Karpas-422 (cell line): ENCODE measurements at regions not wholly inside any gene's neighbourhood (a gene's known extent, or its start where the extent isn't known, plus 50 kb on each side); places are given as distances from the start of the nearest gene placed in this dataset.

Experiments
- DNase-seq: peaks from one replicate; pipeline ENCODE4 v3.0.0-alpha.2; 2015
- H2AFZ ChIP-seq: fragments of 200-600 bp; sonication (generic); 2 replicates; pipeline ENCODE4 v1.6.1; 2014; ENCODE audit warnings: antibody characterized with exemption, low read length, mixed read lengths
- H3K27ac ChIP-seq: fragments of 200-600 bp; sonication (generic); 2 replicates; pipeline ENCODE4 v1.5.1; 2014; ENCODE audit warnings: mild to moderate bottlenecking, low read length, moderate library complexity
- H3K27me3 ChIP-seq: fragments of 200-600 bp; sonication (generic); 2 replicates; pipeline ENCODE4 v1.6.1; 2014; ENCODE audit warnings: low read length, mixed read lengths
- H3K36me3 ChIP-seq: fragments of 200-600 bp; sonication (generic); 2 replicates; pipeline ENCODE4 v1.6.1; 2014; ENCODE audit warnings: low read length, mixed read lengths; ENCODE audit not compliant: insufficient read depth
- H3K4me1 ChIP-seq: fragments of 200-600 bp; sonication (generic); 2 replicates; pipeline ENCODE4 v1.6.1; 2014; ENCODE audit warnings: mild to moderate bottlenecking, low read length, mixed read lengths
- H3K4me2 ChIP-seq: fragments of 200-600 bp; sonication (generic); 2 replicates; pipeline ENCODE4 v1.6.1; 2014; ENCODE audit warnings: low read length, low read depth, mild to moderate bottlenecking; ENCODE audit not compliant: poor library complexity, severe bottlenecking
- H3K4me3 ChIP-seq: fragments of 200-600 bp; sonication (generic); 2 replicates; pipeline ENCODE4 v1.5.1; 2014; ENCODE audit warnings: mild to moderate bottlenecking, antibody characterized with exemption, low read length, mixed read lengths
- H3K79me2 ChIP-seq: fragments of 200-600 bp; sonication (generic); 2 replicates; pipeline ENCODE4 v1.6.1; 2014; ENCODE audit warnings: mild to moderate bottlenecking, low read length, mixed read lengths
- H3K9ac ChIP-seq: fragments of 200-600 bp; sonication (generic); 2 replicates; pipeline ENCODE4 v1.6.0; 2014; ENCODE audit warnings: low read length
- H3K9me2 ChIP-seq: fragments of 200-600 bp; sonication (generic), shearing (Covaris generic); replicated peaks from 2 replicates; pipeline ENCODE4 v1.6.0; 2014; ENCODE audit warnings: mild to moderate bottlenecking, low read length, moderate library complexity; ENCODE audit not compliant: insufficient read depth
- H3K9me3 ChIP-seq: fragments of 300-700, 200-600 bp; sonication (generic); 2 replicates; pipeline ENCODE4 v1.6.1; 2014; ENCODE audit warnings: low read length, mixed read lengths
- H4K20me1 ChIP-seq: fragments of 200-600 bp; sonication (generic); 2 replicates; pipeline ENCODE4 v1.6.1; 2014; ENCODE audit warnings: mild to moderate bottlenecking, antibody characterized with exemption, low read length, low read depth; ENCODE audit not compliant: insufficient read depth

DNA sequence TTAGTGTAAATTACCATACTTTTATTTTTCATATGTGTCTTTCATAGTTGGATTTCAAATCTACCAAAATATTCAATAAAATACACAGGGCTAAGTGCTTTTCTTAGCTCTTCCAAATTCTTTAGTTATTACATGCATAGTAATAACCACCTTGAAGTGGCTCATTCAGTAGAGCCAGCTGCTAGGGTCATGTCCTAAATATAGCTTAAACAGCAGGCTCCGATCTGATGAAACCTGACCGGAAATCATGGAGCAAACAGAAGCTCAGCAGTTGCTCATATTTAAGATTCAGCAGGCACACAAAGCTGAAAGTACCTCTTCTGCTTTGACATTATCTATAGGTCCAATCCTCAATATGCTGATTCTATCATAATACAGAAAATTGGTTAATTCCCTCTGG is 1470.4 kb downstream of the ADGRL3 start:
- Histone ChIP-seq H3K9me2 (no peaks in the 10 kb centered on the region), H3K36me3 (no peaks in the 10 kb centered on the region)

GRCh38 chr4:62661821-62662220 is 1461.7 kb downstream of the ADGRL3 start:
- DNase-seq, result no peak
- no peaks in the 10 kb centered on the region for H3K9me2 ChIP-seq

More for the DNA sequence above, 1470.4 kb downstream of the ADGRL3 start:
- H3K4me1 ChIP-seq, result no peaks in the 10 kb centered on the region
- H3K27me3 ChIP-seq, result no peaks in the 10 kb centered on the region
- no peaks in the 10 kb centered on the region for H3K79me2 ChIP-seq
- H3K9me3 ChIP-seq, result peaks cover 15% of the 10 kb centered on the region; the same call in 1 of the 2 replicates
- H2AFZ ChIP-seq, result no peak overlapping the region
- no peak overlapping the region for H3K4me3 ChIP-seq
- no peak overlapping the region for H3K27ac ChIP-seq
- H4K20me1 ChIP-seq, result no peaks in the 10 kb centered on the region
- no peak overlapping the region for H3K4me2 ChIP-seq
- H3K9ac ChIP-seq, result no peak overlapping the region
- no peak for DNase-seq

GRCh38 chr4:62656006-62656405 is 1455.9 kb downstream of the ADGRL3 start:
- Histone ChIP-seq H3K36me3 (no peaks in the 10 kb centered on the region), H3K79me2 (no peaks in the 10 kb centered on the region), H3K27me3 (no peaks in the 10 kb centered on the region), H3K4me2 (no peak overlapping the region), H4K20me1 (no peaks in the 10 kb centered on the region), H3K27ac (no peak overlapping the region), H2AFZ (no peak overlapping the region), H3K9me2 (no peaks in the 10 kb centered on the region), H3K9ac (no peak overlapping the region), H3K4me1 (no peaks in the 10 kb centered on the region), H3K4me3 (no peak overlapping the region), H3K9me3 (peaks cover 18% of the 10 kb centered on the region)
- DNase-seq, result no peak

More at GRCh38 chr4:62661821-62662220, 1461.7 kb downstream of the ADGRL3 start:
- H4K20me1 ChIP-seq, result no peaks in the 10 kb centered on the region
- H2AFZ ChIP-seq, result no peak overlapping the region
- H3K4me2 ChIP-seq, result no peak overlapping the region
- no peak overlapping the region for H3K4me3 ChIP-seq
- H3K4me1 ChIP-seq, result no peaks in the 10 kb centered on the region
- H3K27me3 ChIP-seq, result no peaks in the 10 kb centered on the region
- no peak overlapping the region for H3K27ac ChIP-seq
- no peak overlapping the region for H3K9ac ChIP-seq
- no peaks in the 10 kb centered on the region for H3K36me3 ChIP-seq
- H3K9me3 ChIP-seq, result peaks cover 40% of the 10 kb centered on the region; the same call in 1 of the 2 replicates
- no peaks in the 10 kb centered on the region for H3K79me2 ChIP-seq

DNA sequence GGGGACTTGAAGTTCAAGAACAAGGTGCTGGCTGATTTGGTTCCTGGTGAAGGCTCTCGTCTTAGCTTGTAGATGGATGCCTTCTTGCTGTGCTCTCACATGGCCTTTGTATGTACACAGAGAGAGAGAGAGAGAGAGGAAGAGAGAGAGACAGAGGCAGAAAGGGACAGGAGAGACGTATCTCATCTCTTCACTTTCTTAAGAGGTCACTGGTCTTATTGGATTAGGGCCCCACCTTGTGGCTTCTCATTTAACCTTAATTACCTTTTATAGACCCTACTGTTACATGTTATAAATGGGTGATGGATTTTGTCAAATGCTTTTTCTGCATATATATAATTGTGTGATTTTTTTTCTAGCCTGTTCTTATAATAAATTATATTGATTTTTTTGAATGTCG is 1444.2 kb downstream of the ADGRL3 start:
- H3K4me2 ChIP-seq, result no peak overlapping the region
- peaks cover 5% of the 10 kb centered on the region; the same call in 1 of the 2 replicates for H3K9me3 ChIP-seq
- peak; percentile 66 for DNase-seq
- no peaks in the 10 kb centered on the region for H3K79me2 ChIP-seq
- H3K9me2 ChIP-seq, result no peaks in the 10 kb centered on the region
- H3K4me1 ChIP-seq, result no peaks in the 10 kb centered on the region
- no peaks in the 10 kb centered on the region for H4K20me1 ChIP-seq
- H3K27me3 ChIP-seq, result no peaks in the 10 kb centered on the region
- no peaks in the 10 kb centered on the region for H3K36me3 ChIP-seq
- H2AFZ ChIP-seq, result no peak overlapping the region
- no peak overlapping the region for H3K27ac ChIP-seq
- no peak overlapping the region for H3K9ac ChIP-seq
- no peak overlapping the region for H3K4me3 ChIP-seq

GRCh38 chr4:62640296-62640695 is 1440.2 kb downstream of the ADGRL3 start:
- no peak for DNase-seq
- Histone ChIP-seq H3K4me1 (no peaks in the 10 kb centered on the region), H3K27me3 (no peaks in the 10 kb centered on the region), H2AFZ (no peak overlapping the region), H3K9me2 (no peaks in the 10 kb centered on the region), H3K79me2 (no peaks in the 10 kb centered on the region), H3K9ac (no peak overlapping the region), H3K36me3 (no peaks in the 10 kb centered on the region), H3K9me3 (peaks cover 22% of the 10 kb centered on the region; the same call in 1 of the 2 replicates), H3K4me2 (no peak overlapping the region), H4K20me1 (no peaks in the 10 kb centered on the region), H3K4me3 (no peak overlapping the region), H3K27ac (no peak overlapping the region)

- Histone ChIP-seq H3K9me2 (no peaks in the 10 kb centered on the region), H3K27me3 (no peaks in the 10 kb centered on the region), H3K36me3 (no peaks in the 10 kb centered on the region), H3K79me2 (no peaks in the 10 kb centered on the region), H3K9ac (no peak overlapping the region), H4K20me1 (no peaks in the 10 kb centered on the region), H3K4me3 (no peak overlapping the region), H3K27ac (no peak overlapping the region), H3K9me3 (peaks cover 35% of the 10 kb centered on the region), H2AFZ (no peak overlapping the region), H3K4me2 (no peak overlapping the region), H3K4me1 (no peaks in the 10 kb centered on the region)
- no peak for DNase-seq
These were observed 1427.5 kb downstream of the ADGRL3 start for GRCh38 chr4:62627671-62628070.

DNA sequence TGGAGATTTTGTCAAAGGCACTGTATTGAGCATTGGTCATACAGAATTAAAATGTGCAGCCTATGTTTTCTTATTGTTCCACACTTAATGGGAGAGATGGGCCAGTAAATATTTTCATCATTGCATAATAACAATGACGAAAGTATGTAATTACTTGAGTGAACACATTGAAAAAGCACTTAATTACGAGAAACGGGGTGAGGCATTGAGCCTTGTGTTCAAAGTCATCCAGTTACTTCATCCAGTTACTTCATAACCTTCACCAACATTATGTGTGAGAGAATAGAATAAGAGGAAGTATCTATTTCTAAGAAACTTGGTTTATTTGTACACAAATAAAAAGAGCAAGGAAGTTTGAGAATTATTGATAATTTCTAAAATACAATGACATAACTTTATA is 1427.0 kb downstream of the ADGRL3 start:
- DNase-seq, result no peak
- H4K20me1 ChIP-seq, result no peaks in the 10 kb centered on the region
- no peaks in the 10 kb centered on the region for H3K27me3 ChIP-seq
- no peaks in the 10 kb centered on the region for H3K79me2 ChIP-seq
- H2AFZ ChIP-seq, result 0 out of 2 replicates have a peak overlapping the region, but pooled peaks have one; percentile 28
- H3K4me1 ChIP-seq, result no peaks in the 10 kb centered on the region
- H3K4me2 ChIP-seq, result no peak overlapping the region
- H3K9me3 ChIP-seq, result peaks cover 32% of the 10 kb centered on the region
- H3K4me3 ChIP-seq, result no peak overlapping the region
- no peaks in the 10 kb centered on the region for H3K36me3 ChIP-seq
- no peak overlapping the region for H3K27ac ChIP-seq
- no peak overlapping the region for H3K9ac ChIP-seq
- H3K9me2 ChIP-seq, result no peaks in the 10 kb centered on the region

- no peaks in the 10 kb centered on the region for H3K9me2 ChIP-seq
- H4K20me1 ChIP-seq, result no peaks in the 10 kb centered on the region
- H3K9ac ChIP-seq, result no peak overlapping the region
- H3K4me2 ChIP-seq, result no peak overlapping the region
- H3K9me3 ChIP-seq, result peaks cover 30% of the 10 kb centered on the region; the same call in 1 of the 2 replicates
- no peaks in the 10 kb centered on the region for H3K79me2 ChIP-seq
- H2AFZ ChIP-seq, result no peak overlapping the region
- no peak overlapping the region for H3K27ac ChIP-seq
- H3K4me1 ChIP-seq, result no peaks in the 10 kb centered on the region
- no peak overlapping the region for H3K4me3 ChIP-seq
- no peaks in the 10 kb centered on the region for H3K27me3 ChIP-seq
- no peaks in the 10 kb centered on the region for H3K36me3 ChIP-seq
- DNase-seq, result no peak
These were observed 1422.0 kb downstream of the ADGRL3 start for GRCh38 chr4:62622089-62622488.

- H3K27me3 ChIP-seq, result no peaks in the 10 kb centered on the region
- no peak overlapping the region for H3K4me2 ChIP-seq
- H3K9ac ChIP-seq, result no peak overlapping the region
- H3K9me2 ChIP-seq, result no peaks in the 10 kb centered on the region
- no peak for DNase-seq
- H3K4me1 ChIP-seq, result no peaks in the 10 kb centered on the region
- no peaks in the 10 kb centered on the region for H3K79me2 ChIP-seq
- no peak overlapping the region for H3K4me3 ChIP-seq
- no peak overlapping the region for H2AFZ ChIP-seq
- H3K27ac ChIP-seq, result no peak overlapping the region
- no peaks in the 10 kb centered on the region for H4K20me1 ChIP-seq
- peaks cover 22% of the 10 kb centered on the region; the same call in 1 of the 2 replicates for H3K9me3 ChIP-seq
- H3K36me3 ChIP-seq, result no peaks in the 10 kb centered on the region
These were observed 1419.8 kb downstream of the ADGRL3 start for GRCh38 chr4:62619971-62620370.
